Neural cell (in vitro differentiated cells): ENCODE measurements at regions not wholly inside any gene's neighbourhood (a gene's known extent, or its start where the extent isn't known, plus 50 kb on each side); places are given as distances from the start of the nearest gene placed in this dataset.

ENCODE experiments used
- H2AFZ ChIP-seq: fragments of 200-600, 300-800 bp; sonication (generic), shearing (Covaris generic); 2 replicates; pipeline ENCODE4 v1.6.0; 2014; ENCODE audit warnings: low read depth, mild to moderate bottlenecking, antibody characterized with exemption, low read length, moderate library complexity
- H3F3A ChIP-seq: fragments of 200-600 bp; shearing (Covaris generic); 2 replicates; pipeline ENCODE4 v1.6.1; 2016; ENCODE audit warnings: mild to moderate bottlenecking, moderate library complexity, mixed read lengths, antibody characterized with exemption, low read length; ENCODE audit not compliant: insufficient read depth, poor library complexity, severe bottlenecking
- H3K27ac ChIP-seq: fragments of 200-600, 300-800 bp; sonication (generic), shearing (Covaris generic); 2 replicates; pipeline ENCODE4 v1.5.1; 2014; ENCODE audit warnings: mild to moderate bottlenecking, low read length, moderate library complexity
- H3K27me3 ChIP-seq: fragments of 300-800, 200-600 bp; sonication (generic), shearing (Covaris generic); 2 replicates; pipeline ENCODE4 v1.6.0; 2014; ENCODE audit warnings: mild to moderate bottlenecking, low read depth, low read length, moderate library complexity; ENCODE audit not compliant: insufficient read depth
- H3K36me3 ChIP-seq: fragments of 300-800, 200-600 bp; sonication (generic), shearing (Covaris generic); 2 replicates; pipeline ENCODE4 v1.5.1; 2014; ENCODE audit warnings: mild to moderate bottlenecking, antibody characterized with exemption, low read length, moderate library complexity; ENCODE audit not compliant: insufficient read depth
- H3K4me2 ChIP-seq: fragments of 300-800, 200-600 bp; sonication (generic), shearing (Covaris generic); 2 replicates; pipeline ENCODE4 v1.6.0; 2014; ENCODE audit warnings: mild to moderate bottlenecking, low read length
- H3K4me3 ChIP-seq: fragments of 300-800, 200-600 bp; sonication (generic), shearing (Covaris generic); 2 replicates; pipeline ENCODE4 v1.5.1; 2014; ENCODE audit warnings: mild to moderate bottlenecking, low read length, moderate library complexity
- H3K79me2 ChIP-seq: fragments of 200-600 bp; shearing (Covaris generic); replicated peaks from 2 replicates; pipeline ENCODE4 v1.6.0; 2014; ENCODE audit warnings: mild to moderate bottlenecking, low read length, moderate library complexity; ENCODE audit not compliant: insufficient read depth
- H3K9ac ChIP-seq: fragments of 300-800, 200-600 bp; sonication (generic), shearing (Covaris generic); 2 replicates; pipeline ENCODE4 v1.6.1; 2016; ENCODE audit warnings: mild to moderate bottlenecking, low read length, mixed read lengths
- H3K9me2 ChIP-seq: fragments of 200-600 bp; shearing (Covaris generic); 2 replicates; pipeline ENCODE4 v1.6.1; 2016; ENCODE audit warnings: mild to moderate bottlenecking, low read length, mixed read lengths; ENCODE audit not compliant: insufficient read depth
- H3K9me3 ChIP-seq: fragments of 200-600, 300-800 bp; sonication (generic), shearing (Covaris generic); 2 replicates; pipeline ENCODE4 v1.6.1; 2016; ENCODE audit warnings: mild to moderate bottlenecking, mixed run types, low read length, moderate library complexity, mixed read lengths
- H4K20me1 ChIP-seq: fragments of 200-600 bp; shearing (Covaris generic); 2 replicates; pipeline ENCODE4 v1.6.1; 2016; ENCODE audit warnings: mild to moderate bottlenecking, mixed run types; ENCODE audit not compliant: insufficient read depth
- CTCF ChIP-seq: fragments of 450-650 bp; IDR thresholded peaks from 2 replicates; pipeline ENCODE4 v1.5.1; 2014; ENCODE audit warnings: antibody characterized with exemption, mild to moderate bottlenecking, moderate library complexity; ENCODE audit not compliant: poor library complexity, severe bottlenecking
- EP300 ChIP-seq: fragments of 450-650 bp; conservative IDR thresholded peaks from 2 replicates; pipeline ENCODE4 v1.6.1; 2014; ENCODE audit warnings: antibody characterized with exemption, mild to moderate bottlenecking, moderate library complexity; ENCODE audit not compliant: poor library complexity, severe bottlenecking
- EZH2 ChIP-seq: fragments of 200-600, 300-800 bp; shearing (Covaris generic), sonication (generic); IDR thresholded peaks from 2 replicates; pipeline ENCODE4 v1.6.1; 2014; ENCODE audit warnings: antibody characterized with exemption, low read length, borderline replicate concordance, mild to moderate bottlenecking; ENCODE audit not compliant: insufficient read depth, poor library complexity, severe bottlenecking
- MXI1 ChIP-seq: fragments of 450-650 bp; conservative IDR thresholded peaks from 2 replicates; pipeline ENCODE4 v1.6.1; 2014; ENCODE audit warnings: antibody characterized with exemption, mild to moderate bottlenecking; ENCODE audit not compliant: poor library complexity, severe bottlenecking
- POLR2AphosphoS5 ChIP-seq: IDR thresholded peaks from 2 replicates; pipeline ENCODE4 v1.6.1; 2012
- RAD21 ChIP-seq: fragments of 450-650 bp; conservative IDR thresholded peaks from 2 replicates; pipeline ENCODE4 v1.6.1; 2014; ENCODE audit warnings: antibody characterized with exemption, mild to moderate bottlenecking, moderate library complexity
- REST ChIP-seq: IDR thresholded peaks from 2 replicates; pipeline ENCODE4 v1.6.1; 2012; ENCODE audit warnings: borderline replicate concordance
- SMC3 ChIP-seq: fragments of 450-650 bp; conservative IDR thresholded peaks from 2 replicates; pipeline ENCODE4 v1.6.1; 2014; ENCODE audit warnings: antibody characterized with exemption, mild to moderate bottlenecking, moderate library complexity; ENCODE audit not compliant: poor library complexity
- TAF1 ChIP-seq: IDR thresholded peaks from 2 replicates; pipeline ENCODE4 v1.6.1; 2012; ENCODE audit warnings: low read depth

- Histone ChIP-seq H3K27me3 (no peaks in the 10 kb centered on the region), H3K9me2 (no peaks in the 10 kb centered on the region), H3K36me3 (no peaks in the 10 kb centered on the region), H3F3A (no peaks in the 10 kb centered on the region), H3K4me3 (no peak overlapping the region), H3K9me3 (no peaks in the 10 kb centered on the region), H4K20me1 (no peaks in the 10 kb centered on the region), H3K4me2 (no peak overlapping the region), H2AFZ (no peak overlapping the region), H3K27ac (no peak overlapping the region), H3K79me2 (no peaks in the 10 kb centered on the region), H3K9ac (no peak overlapping the region)
- TF ChIP-seq EZH2 (no peak), TAF1 (no peak), MXI1 (no peak), CTCF (no peak), SMC3 (no peak), RAD21 (no peak), POLR2AphosphoS5 (no peak), EP300 (no peak), REST (no peak)
These were observed 53.2 kb upstream of the NELL2 start for GRCh38 chr12:44929236-44929885.
